DOHH2 (cell line): ENCODE measurements at regions not wholly inside any gene's neighbourhood (a gene's known extent, or its start where the extent isn't known, plus 50 kb on each side); places are given as distances from the start of the nearest gene placed in this dataset.

ENCODE experiments used
- H3F3A ChIP-seq: fragments of 200-600 bp; sonication (generic), shearing (Covaris generic); 2 replicates; pipeline ENCODE4 v1.6.0; 2016; ENCODE audit warnings: antibody characterized with exemption, mild to moderate bottlenecking; ENCODE audit not compliant: control insufficient read depth, insufficient read depth
- H3K27ac ChIP-seq: fragments of 200-600 bp; sonication (generic); 2 replicates; pipeline ENCODE4 v1.5.1; 2014; ENCODE audit warnings: low read depth, mild to moderate bottlenecking, low read length, moderate library complexity
- H3K27me3 ChIP-seq: fragments of 200-600 bp; sonication (generic); 2 replicates; pipeline ENCODE4 v1.6.1; 2014; ENCODE audit warnings: mild to moderate bottlenecking, low read length, mixed read lengths; ENCODE audit not compliant: control insufficient read depth
- H3K36me3 ChIP-seq: fragments of 200-600 bp; sonication (generic); 2 replicates; pipeline ENCODE4 v1.6.1; 2014; ENCODE audit warnings: mild to moderate bottlenecking, low read length, moderate library complexity, mixed read lengths; ENCODE audit not compliant: control insufficient read depth
- H3K4me1 ChIP-seq: fragments of 200-600 bp; sonication (generic); 2 replicates; pipeline ENCODE4 v1.6.1; 2014; ENCODE audit warnings: mild to moderate bottlenecking, low read length, mixed read lengths; ENCODE audit not compliant: control insufficient read depth
- H3K4me2 ChIP-seq: fragments of 200-600 bp; sonication (generic); 2 replicates; pipeline ENCODE4 v1.6.0; 2014; ENCODE audit warnings: mild to moderate bottlenecking, low read length, moderate library complexity
- H3K4me3 ChIP-seq: fragments of 200-600 bp; sonication (generic); 2 replicates; pipeline ENCODE4 v1.5.1; 2014; ENCODE audit warnings: mild to moderate bottlenecking, low read length, mixed read lengths
- H3K79me2 ChIP-seq: fragments of 200-600 bp; sonication (generic); 2 replicates; pipeline ENCODE4 v1.6.1; 2014; ENCODE audit warnings: mild to moderate bottlenecking, low read length, mixed read lengths; ENCODE audit not compliant: control insufficient read depth
- H3K9me2 ChIP-seq: fragments of 200-600 bp; sonication (generic); replicated peaks from 2 replicates; pipeline ENCODE4 v1.6.1; 2014; ENCODE audit warnings: mild to moderate bottlenecking, low read length, mixed read lengths; ENCODE audit not compliant: control insufficient read depth
- H3K9me3 ChIP-seq: fragments of 200-600 bp; sonication (generic); 2 replicates; pipeline ENCODE4 v1.6.1; 2014; ENCODE audit warnings: antibody characterized with exemption, low read length, mixed read lengths; ENCODE audit not compliant: control insufficient read depth, insufficient read depth
- H4K20me1 ChIP-seq: fragments of 200-600 bp; sonication (generic); 2 replicates; pipeline ENCODE4 v1.6.0; 2014; ENCODE audit warnings: low read depth, mild to moderate bottlenecking, antibody characterized with exemption, low read length, moderate library complexity; ENCODE audit not compliant: control insufficient read depth, insufficient read depth
- EZH2phosphoT487 ChIP-seq: fragments of 200-600 bp; sonication (generic); IDR thresholded peaks from 2 replicates; pipeline ENCODE4 v1.6.1; 2017; ENCODE audit warnings: borderline replicate concordance, mild to moderate bottlenecking, antibody characterized with exemption, low read length, moderate library complexity, mixed read lengths
- TF ChIP-seq, protein P1 (sequence below): fragments of 200-600 bp; sonication (generic); IDR thresholded peaks from one replicate; pipeline ENCODE4 v1.5.1; 2014; ENCODE audit warnings: antibody characterized with exemption, mild to moderate bottlenecking, low read depth, low read length; ENCODE audit not compliant: poor library complexity, severe bottlenecking

DNA sequence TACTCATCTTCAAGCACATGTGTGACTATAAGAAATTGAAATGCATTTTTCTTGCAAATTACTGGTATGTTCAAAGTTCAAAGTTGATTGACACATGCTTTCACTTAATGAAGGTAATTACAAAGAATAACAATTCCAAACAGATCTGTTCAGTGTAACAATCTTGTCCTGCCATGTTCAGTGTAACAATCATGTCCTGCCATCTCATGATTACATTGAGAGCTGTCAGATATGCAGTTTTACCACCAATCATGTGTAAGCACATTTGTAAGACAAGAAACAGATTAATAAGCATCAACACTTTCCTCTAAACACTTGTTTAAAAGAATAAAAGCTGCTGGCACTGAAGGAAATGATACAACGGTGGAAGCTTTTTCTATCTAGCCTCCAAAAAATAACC, 80.3 kb upstream of the ZNF281 start:
- no peaks in the 10 kb centered on the region for H3K79me2 ChIP-seq
- H3F3A ChIP-seq = no peaks in the 10 kb centered on the region
- no peak overlapping the region for H3K4me3 ChIP-seq
- no peak overlapping the region for H3K27ac ChIP-seq
- TF ChIP-seq, protein P1, sequence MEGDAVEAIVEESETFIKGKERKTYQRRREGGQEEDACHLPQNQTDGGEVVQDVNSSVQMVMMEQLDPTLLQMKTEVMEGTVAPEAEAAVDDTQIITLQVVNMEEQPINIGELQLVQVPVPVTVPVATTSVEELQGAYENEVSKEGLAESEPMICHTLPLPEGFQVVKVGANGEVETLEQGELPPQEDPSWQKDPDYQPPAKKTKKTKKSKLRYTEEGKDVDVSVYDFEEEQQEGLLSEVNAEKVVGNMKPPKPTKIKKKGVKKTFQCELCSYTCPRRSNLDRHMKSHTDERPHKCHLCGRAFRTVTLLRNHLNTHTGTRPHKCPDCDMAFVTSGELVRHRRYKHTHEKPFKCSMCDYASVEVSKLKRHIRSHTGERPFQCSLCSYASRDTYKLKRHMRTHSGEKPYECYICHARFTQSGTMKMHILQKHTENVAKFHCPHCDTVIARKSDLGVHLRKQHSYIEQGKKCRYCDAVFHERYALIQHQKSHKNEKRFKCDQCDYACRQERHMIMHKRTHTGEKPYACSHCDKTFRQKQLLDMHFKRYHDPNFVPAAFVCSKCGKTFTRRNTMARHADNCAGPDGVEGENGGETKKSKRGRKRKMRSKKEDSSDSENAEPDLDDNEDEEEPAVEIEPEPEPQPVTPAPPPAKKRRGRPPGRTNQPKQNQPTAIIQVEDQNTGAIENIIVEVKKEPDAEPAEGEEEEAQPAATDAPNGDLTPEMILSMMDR = no peak
- no peak for TF ChIP-seq EZH2phosphoT487
- no peaks in the 10 kb centered on the region for H3K9me3 ChIP-seq
- no peaks in the 10 kb centered on the region for H4K20me1 ChIP-seq
- H3K4me2 ChIP-seq = no peak overlapping the region
- no peaks in the 10 kb centered on the region for H3K36me3 ChIP-seq
- no peaks in the 10 kb centered on the region for H3K9me2 ChIP-seq
- H3K4me1 ChIP-seq = no peaks in the 10 kb centered on the region
- H3K27me3 ChIP-seq = peaks cover 28% of the 10 kb centered on the region

DNA sequence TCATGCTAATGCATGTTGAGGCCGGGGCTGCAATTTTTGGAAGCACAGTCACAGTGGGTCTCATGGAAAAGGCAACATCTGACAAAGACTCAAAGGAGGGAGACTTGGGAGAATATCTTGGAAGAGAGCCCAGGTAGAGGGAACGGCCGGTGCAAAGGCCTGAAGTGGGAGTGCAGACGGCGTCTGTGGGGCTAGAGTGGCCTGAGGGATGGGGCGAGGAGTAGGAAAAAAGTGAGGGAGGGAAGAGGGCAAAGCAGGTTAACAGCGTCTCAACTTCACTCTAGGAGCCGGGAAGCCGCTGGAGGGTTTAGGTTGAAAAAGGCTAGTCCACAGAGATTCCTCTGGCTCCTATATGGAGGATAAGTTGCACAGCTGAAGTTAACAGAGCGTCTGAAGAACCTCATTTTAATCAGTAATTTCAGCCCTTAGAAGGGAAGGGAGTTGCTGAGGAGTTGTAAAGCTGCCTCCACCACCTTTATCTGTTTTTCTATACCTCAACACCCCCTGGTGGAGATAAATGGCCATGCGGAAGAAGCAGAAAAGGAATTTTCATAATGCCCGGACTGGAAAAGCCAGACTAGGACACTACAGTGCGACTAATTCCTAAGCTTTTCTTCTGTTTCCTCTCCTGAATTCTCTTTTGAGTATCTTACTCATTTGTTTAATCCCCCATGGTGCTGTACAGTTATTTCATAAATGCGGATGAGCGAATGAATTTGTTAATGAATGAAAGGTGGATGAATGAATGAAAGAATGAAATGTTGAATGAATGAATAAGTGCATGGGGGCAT, 78.7 kb upstream of the ZNF281 start:
- Histone ChIP-seq H4K20me1 (no peaks in the 10 kb centered on the region), H3K4me3 (no peak overlapping the region), H3K9me2 (no peaks in the 10 kb centered on the region), H3K9me3 (no peaks in the 10 kb centered on the region), H3K36me3 (no peaks in the 10 kb centered on the region), H3F3A (no peaks in the 10 kb centered on the region), H3K4me2 (no peak overlapping the region), H3K27me3 (peaks cover 33% of the 10 kb centered on the region), H3K4me1 (no peaks in the 10 kb centered on the region), H3K79me2 (no peaks in the 10 kb centered on the region), H3K27ac (no peak overlapping the region)
- TF ChIP-seq, protein P1 = peak; percentile 85
- no peak for TF ChIP-seq EZH2phosphoT487

DNA sequence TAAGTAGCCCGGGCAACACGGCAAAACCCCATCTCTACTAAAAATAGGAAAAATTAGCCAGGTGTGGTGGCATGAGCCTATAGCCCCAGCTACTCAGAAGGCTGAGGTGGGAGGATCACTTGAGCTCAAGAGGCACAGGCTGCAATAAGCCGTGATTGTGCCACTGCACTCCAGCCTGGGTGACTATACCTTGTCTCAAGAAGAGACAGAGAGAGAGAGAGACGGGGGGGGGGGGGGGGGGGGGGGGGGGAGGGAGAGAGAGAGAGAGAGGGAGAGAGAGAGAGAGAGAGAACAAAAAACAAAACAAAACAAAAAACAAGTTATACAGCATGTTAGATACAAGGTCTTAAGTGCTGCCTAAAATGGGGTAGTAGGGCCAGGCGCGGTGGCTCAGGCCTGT, 77.8 kb upstream of the ZNF281 start:
- Histone ChIP-seq H3K4me1 (no peaks in the 10 kb centered on the region), H3K4me3 (no peak overlapping the region), H3K36me3 (no peaks in the 10 kb centered on the region), H3K4me2 (no peak overlapping the region), H3F3A (no peaks in the 10 kb centered on the region), H3K27ac (no peak overlapping the region), H4K20me1 (no peaks in the 10 kb centered on the region), H3K9me3 (no peaks in the 10 kb centered on the region), H3K9me2 (no peaks in the 10 kb centered on the region), H3K27me3 (peaks cover 30% of the 10 kb centered on the region), H3K79me2 (no peaks in the 10 kb centered on the region)
- TF ChIP-seq, protein P1 = no peak
- TF ChIP-seq EZH2phosphoT487 = no peak
